ENCODE measurements at regions not wholly inside any gene's neighbourhood (a gene's known extent, or its start where the extent isn't known, plus 50 kb on each side); places are given as distances from the start of the nearest gene placed in this dataset.

GRCh38 chr3:56955492-56956111, 104.9 kb upstream of the SPATA12 start:
- Histone ChIP-seq H3K36me3 (replicated peaks; ENCODE audit: insufficient read depth, low read length) (no peaks in the 10 kb centered on the region), H3K4me3 (ENCODE audit: low read length) (no peak overlapping the region), H4K20me1 (ENCODE audit: insufficient read depth, low read length) (no peaks in the 10 kb centered on the region)

DNA sequence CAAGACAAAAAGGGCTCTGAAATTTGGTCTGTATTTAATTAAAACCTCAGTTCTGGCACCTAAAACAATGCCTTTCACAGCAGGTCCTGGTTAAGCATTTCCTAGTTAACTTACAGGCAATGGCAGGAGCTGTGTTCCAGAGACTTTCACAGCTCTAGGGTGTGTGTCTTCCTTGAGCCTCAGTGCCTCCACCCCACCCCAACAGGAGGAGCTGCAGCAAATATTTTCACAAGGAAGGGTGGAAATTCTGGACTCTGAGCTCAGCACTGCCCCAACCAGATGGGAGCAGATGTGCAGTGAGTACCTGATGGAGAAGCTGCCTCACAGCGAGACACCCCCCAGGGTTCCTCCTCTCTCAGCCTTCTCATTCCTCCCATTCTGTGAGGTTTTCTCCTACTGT, 106.3 kb upstream of the SPATA12 start:
- H3K4me2 ChIP-seq (ENCODE audit: low read depth, low read length) = no peak overlapping the region
- H3K9me2 ChIP-seq (replicated peaks; ENCODE audit: insufficient read depth, low read length) = no peaks in the 10 kb centered on the region
- H3K27ac ChIP-seq (ENCODE audit: low read length) = no peak overlapping the region
- no peaks in the 10 kb centered on the region for H3K27me3 ChIP-seq (replicated peaks; ENCODE audit: insufficient read depth, low read length)
- H3K4me1 ChIP-seq (ENCODE audit: low read length) = no peaks in the 10 kb centered on the region
- H3K4me3 ChIP-seq (ENCODE audit: low read length) = no peak overlapping the region
- no peaks in the 10 kb centered on the region for H3K36me3 ChIP-seq (replicated peaks; ENCODE audit: insufficient read depth, low read length)
- no peaks in the 10 kb centered on the region for H3K79me2 ChIP-seq (ENCODE audit: low read length)
- no peaks in the 10 kb centered on the region for H3F3A ChIP-seq (ENCODE audit: insufficient read depth, low read length)
- TF ChIP-seq EZH2phosphoT487 (IDR thresholded peaks at IDR 0.05; ENCODE audit: low read length) (no peak), EZH2 (optimal IDR thresholded peaks at IDR 0.05; ENCODE audit: low read depth, low read length) (no peak), CTCF (IDR thresholded peaks at IDR 0.05; ENCODE audit: low read length) (no peak)
- no peak for DNase-seq
- no peak overlapping the region for H3K9ac ChIP-seq (ENCODE audit: low read length)
- H3K9me3 ChIP-seq (replicated peaks; ENCODE audit: insufficient read depth, low read length) = no peaks in the 10 kb centered on the region
- H2AFZ ChIP-seq (ENCODE audit: low read length) = no peak overlapping the region
- H4K20me1 ChIP-seq (ENCODE audit: insufficient read depth, low read length) = no peaks in the 10 kb centered on the region

More at GRCh38 chr3:56955492-56956111, 104.9 kb upstream of the SPATA12 start:
- Histone ChIP-seq H3K9me2 (replicated peaks; ENCODE audit: insufficient read depth, low read length) (no peaks in the 10 kb centered on the region), H3K9ac (ENCODE audit: low read length) (no peak overlapping the region), H3F3A (ENCODE audit: insufficient read depth, low read length) (no peaks in the 10 kb centered on the region), H3K4me1 (ENCODE audit: low read length) (no peaks in the 10 kb centered on the region), H3K4me2 (ENCODE audit: low read depth, low read length) (no peak overlapping the region), H3K9me3 (replicated peaks; ENCODE audit: insufficient read depth, low read length) (no peaks in the 10 kb centered on the region), H3K79me2 (ENCODE audit: low read length) (no peaks in the 10 kb centered on the region), H2AFZ (ENCODE audit: low read length) (no peak overlapping the region), H3K27ac (ENCODE audit: low read length) (no peak overlapping the region), H3K27me3 (replicated peaks; ENCODE audit: insufficient read depth, low read length) (no peaks in the 10 kb centered on the region)
- no peak for DNase-seq
- TF ChIP-seq EZH2 (optimal IDR thresholded peaks at IDR 0.05; ENCODE audit: low read depth, low read length) = no peak
- TF ChIP-seq CTCF (IDR thresholded peaks at IDR 0.05; ENCODE audit: low read length) = no peak
- TF ChIP-seq EZH2phosphoT487 (IDR thresholded peaks at IDR 0.05; ENCODE audit: low read length) = no peak

GRCh38 chr3:56952846-56953245, 107.6 kb upstream of the SPATA12 start:
- Histone ChIP-seq H3K9ac (ENCODE audit: low read length) (no peak overlapping the region), H3K9me2 (replicated peaks; ENCODE audit: insufficient read depth, low read length) (no peaks in the 10 kb centered on the region), H3K27ac (ENCODE audit: low read length) (no peak overlapping the region), H3K36me3 (replicated peaks; ENCODE audit: insufficient read depth, low read length) (no peaks in the 10 kb centered on the region), H3K4me2 (ENCODE audit: low read depth, low read length) (no peak overlapping the region), H3K9me3 (replicated peaks; ENCODE audit: insufficient read depth, low read length) (no peaks in the 10 kb centered on the region), H3K27me3 (replicated peaks; ENCODE audit: insufficient read depth, low read length) (no peaks in the 10 kb centered on the region), H2AFZ (ENCODE audit: low read length) (no peak overlapping the region), H3K4me3 (ENCODE audit: low read length) (no peak overlapping the region), H3K4me1 (ENCODE audit: low read length) (no peaks in the 10 kb centered on the region), H4K20me1 (ENCODE audit: insufficient read depth, low read length) (no peaks in the 10 kb centered on the region), H3F3A (ENCODE audit: insufficient read depth, low read length) (no peaks in the 10 kb centered on the region), H3K79me2 (ENCODE audit: low read length) (no peaks in the 10 kb centered on the region)
- no peak for TF ChIP-seq EZH2phosphoT487 (IDR thresholded peaks at IDR 0.05; ENCODE audit: low read length)
- TF ChIP-seq CTCF (IDR thresholded peaks at IDR 0.05; ENCODE audit: low read length) = no peak
- TF ChIP-seq EZH2 (optimal IDR thresholded peaks at IDR 0.05; ENCODE audit: low read depth, low read length) = no peak
- no peak for DNase-seq

All from MM.1S (cell line).